NB4 (cell line): ENCODE measurements at regions not wholly inside any gene's neighbourhood (a gene's known extent, or its start where the extent isn't known, plus 50 kb on each side); places are given as distances from the start of the nearest gene placed in this dataset.

ENCODE experiments used
- MAX ChIP-seq: IDR thresholded peaks from 2 replicates; pipeline ENCODE4 v1.6.1; 2011; ENCODE audit warnings: low read depth, low read length
- MYC ChIP-seq: IDR thresholded peaks from 2 replicates; pipeline ENCODE4 v1.6.1; 2011; ENCODE audit warnings: low read depth, low read length
- POLR2A ChIP-seq: IDR thresholded peaks from 2 replicates; pipeline ENCODE4 v1.6.1; 2011; ENCODE audit warnings: mild to moderate bottlenecking; ENCODE audit not compliant: insufficient read length; ENCODE audit errors: extremely low read depth
- TF ChIP-seq, protein P1 (sequence below): IDR thresholded peaks from one replicate; pipeline ENCODE4 v1.5.1; 2012; ENCODE audit warnings: low read depth, low read length

GRCh38 chr1:209256766-209257350 lies 326.7 kb upstream of the CAMK1G start:
- TF ChIP-seq, protein P1, sequence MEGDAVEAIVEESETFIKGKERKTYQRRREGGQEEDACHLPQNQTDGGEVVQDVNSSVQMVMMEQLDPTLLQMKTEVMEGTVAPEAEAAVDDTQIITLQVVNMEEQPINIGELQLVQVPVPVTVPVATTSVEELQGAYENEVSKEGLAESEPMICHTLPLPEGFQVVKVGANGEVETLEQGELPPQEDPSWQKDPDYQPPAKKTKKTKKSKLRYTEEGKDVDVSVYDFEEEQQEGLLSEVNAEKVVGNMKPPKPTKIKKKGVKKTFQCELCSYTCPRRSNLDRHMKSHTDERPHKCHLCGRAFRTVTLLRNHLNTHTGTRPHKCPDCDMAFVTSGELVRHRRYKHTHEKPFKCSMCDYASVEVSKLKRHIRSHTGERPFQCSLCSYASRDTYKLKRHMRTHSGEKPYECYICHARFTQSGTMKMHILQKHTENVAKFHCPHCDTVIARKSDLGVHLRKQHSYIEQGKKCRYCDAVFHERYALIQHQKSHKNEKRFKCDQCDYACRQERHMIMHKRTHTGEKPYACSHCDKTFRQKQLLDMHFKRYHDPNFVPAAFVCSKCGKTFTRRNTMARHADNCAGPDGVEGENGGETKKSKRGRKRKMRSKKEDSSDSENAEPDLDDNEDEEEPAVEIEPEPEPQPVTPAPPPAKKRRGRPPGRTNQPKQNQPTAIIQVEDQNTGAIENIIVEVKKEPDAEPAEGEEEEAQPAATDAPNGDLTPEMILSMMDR: no peak
- no peak for TF ChIP-seq POLR2A
- no peak for TF ChIP-seq MAX
- no peak for TF ChIP-seq MYC
